ENCODE measurements at regions not wholly inside any gene's neighbourhood (a gene's known extent, or its start where the extent isn't known, plus 50 kb on each side); places are given as distances from the start of the nearest gene placed in this dataset.

DNA sequence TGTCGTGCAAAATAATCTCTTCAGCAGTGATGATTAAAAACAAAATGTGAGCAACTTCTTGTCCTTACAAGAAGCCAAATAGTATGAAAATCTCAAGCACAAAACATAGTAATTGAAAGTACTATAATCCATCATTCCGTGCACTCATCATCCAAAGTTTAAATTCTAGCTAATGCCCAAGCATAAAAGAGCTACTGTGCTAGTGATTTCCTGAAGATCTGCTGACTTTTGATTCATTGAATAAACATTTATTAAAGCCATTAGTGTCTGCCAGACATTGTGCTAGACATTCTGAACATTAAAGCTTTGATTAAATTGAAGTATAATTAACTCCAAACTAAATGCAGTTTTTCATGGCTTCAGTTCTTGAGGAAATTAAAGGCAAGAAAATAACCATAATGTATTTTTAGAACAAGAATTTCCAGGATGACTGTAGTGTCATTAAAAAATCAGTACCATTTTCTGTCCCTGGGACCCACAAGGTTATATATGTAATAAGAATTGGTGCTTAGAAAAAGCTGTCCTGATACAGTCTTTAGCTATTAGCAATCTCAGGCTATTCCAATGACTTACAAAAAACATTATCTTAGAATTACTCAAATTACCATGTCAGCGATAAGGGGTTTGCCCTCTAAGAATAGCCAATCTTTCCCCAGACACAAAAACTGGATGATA lies 71.7 kb downstream of the CMAS start:
- no peaks in the 10 kb centered on the region for H4K20me1 ChIP-seq (ENCODE audit: insufficient read depth)
- H3K4me2 ChIP-seq = no peak overlapping the region
- H3K9ac ChIP-seq = no peak overlapping the region
- H3K9me2 ChIP-seq = no peaks in the 10 kb centered on the region
- H3K4me1 ChIP-seq (ENCODE audit: control insufficient read depth in 1 of 2, insufficient read depth in 2 of 2, low read depth in 1 of 2, low read length in 1 of 2) = no peaks in the 10 kb centered on the region; a peak in 1 of 4 replicates
- H2AFZ ChIP-seq (ENCODE audit: low read depth) = no peak overlapping the region
- no peaks in the 10 kb centered on the region for H3K9me3 ChIP-seq
- no peaks in the 10 kb centered on the region for H3F3A ChIP-seq (replicated peaks; ENCODE audit: insufficient read depth)
- no peak overlapping the region for H3K27ac ChIP-seq (ENCODE audit: low read depth in 2 of 2, low read length in 1 of 2)
- 10% methylated on average over 3 of the region's 3 CpGs for WGBS (ENCODE audit: low lambda C conversion rate)
- ChIA-PET POLR2A (no interaction called here), CTCF (interaction anchor here (1.2 kb wide), 1 partner anchor 15 kb away, joined by 3 read pairs; no protein-coding TSS in a partner anchor)
- TF ChIP-seq RCOR1 (IDR thresholded peaks at IDR 0.05; ENCODE audit: low read length) (no peak), MAX (IDR thresholded peaks at IDR 0.05; ENCODE audit: low read depth) (no peak), TEAD4 (IDR thresholded peaks at IDR 0.05; ENCODE audit: borderline replicate concordance, insufficient read depth) (no peak), TCF12 (IDR thresholded peaks at IDR 0.05) (no peak), MXI1 (IDR thresholded peaks at IDR 0.05; ENCODE audit: low read depth, low read length) (no peak), RFX5 (IDR thresholded peaks at IDR 0.05; ENCODE audit: low read length) (no peak), IRF3 (IDR thresholded peaks at IDR 0.05; ENCODE audit: low read depth, low read length) (no peak), USF1 (IDR thresholded peaks at IDR 0.05; ENCODE audit: borderline replicate concordance, low read depth) (no peak)
- TF ChIP-seq, protein P1, sequence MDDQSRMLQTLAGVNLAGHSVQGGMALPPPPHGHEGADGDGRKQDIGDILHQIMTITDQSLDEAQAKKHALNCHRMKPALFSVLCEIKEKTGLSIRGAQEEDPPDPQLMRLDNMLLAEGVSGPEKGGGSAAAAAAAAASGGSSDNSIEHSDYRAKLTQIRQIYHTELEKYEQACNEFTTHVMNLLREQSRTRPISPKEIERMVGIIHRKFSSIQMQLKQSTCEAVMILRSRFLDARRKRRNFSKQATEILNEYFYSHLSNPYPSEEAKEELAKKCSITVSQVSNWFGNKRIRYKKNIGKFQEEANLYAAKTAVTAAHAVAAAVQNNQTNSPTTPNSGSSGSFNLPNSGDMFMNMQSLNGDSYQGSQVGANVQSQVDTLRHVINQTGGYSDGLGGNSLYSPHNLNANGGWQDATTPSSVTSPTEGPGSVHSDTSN (IDR thresholded peaks at IDR 0.05) = no peak
- TF ChIP-seq, protein P2, sequence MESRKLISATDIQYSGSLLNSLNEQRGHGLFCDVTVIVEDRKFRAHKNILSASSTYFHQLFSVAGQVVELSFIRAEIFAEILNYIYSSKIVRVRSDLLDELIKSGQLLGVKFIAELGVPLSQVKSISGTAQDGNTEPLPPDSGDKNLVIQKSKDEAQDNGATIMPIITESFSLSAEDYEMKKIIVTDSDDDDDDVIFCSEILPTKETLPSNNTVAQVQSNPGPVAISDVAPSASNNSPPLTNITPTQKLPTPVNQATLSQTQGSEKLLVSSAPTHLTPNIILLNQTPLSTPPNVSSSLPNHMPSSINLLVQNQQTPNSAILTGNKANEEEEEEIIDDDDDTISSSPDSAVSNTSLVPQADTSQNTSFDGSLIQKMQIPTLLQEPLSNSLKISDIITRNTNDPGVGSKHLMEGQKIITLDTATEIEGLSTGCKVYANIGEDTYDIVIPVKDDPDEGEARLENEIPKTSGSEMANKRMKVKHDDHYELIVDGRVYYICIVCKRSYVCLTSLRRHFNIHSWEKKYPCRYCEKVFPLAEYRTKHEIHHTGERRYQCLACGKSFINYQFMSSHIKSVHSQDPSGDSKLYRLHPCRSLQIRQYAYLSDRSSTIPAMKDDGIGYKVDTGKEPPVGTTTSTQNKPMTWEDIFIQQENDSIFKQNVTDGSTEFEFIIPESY (IDR thresholded peaks at IDR 0.05; ENCODE audit: borderline replicate concordance, low read depth) = no peak
- DNase-seq = no peak
- no peaks in the 10 kb centered on the region for H3K79me2 ChIP-seq (ENCODE audit: insufficient read depth)
- H3K36me3 ChIP-seq (replicated peaks in 1 of 2; ENCODE audit: control insufficient read depth in 1 of 2, insufficient read depth in 2 of 2, low read length in 1 of 2) = no peaks in the 10 kb centered on the region
- H3K27me3 ChIP-seq (ENCODE audit: insufficient read depth) = no peaks in the 10 kb centered on the region; the same call in 1 of the 2 replicates
- H3K4me3 ChIP-seq (ENCODE audit: low read depth in 2 of 2, low read length in 1 of 2) = no peak overlapping the region

All from SK-N-SH (cell line).